ENCODE measurements at regions not wholly inside any gene's neighbourhood (a gene's known extent, or its start where the extent isn't known, plus 50 kb on each side); places are given as distances from the start of the nearest gene placed in this dataset.
A peak's percentile ranks its signal among the peaks of the same experiment; 100 is the strongest.

- H3K9me3 ChIP-seq, result no peaks in the 10 kb centered on the region
- no peak for DNase-seq
- H3K4me1 ChIP-seq, result no peaks in the 10 kb centered on the region
- H3K36me3 ChIP-seq, result no peaks in the 10 kb centered on the region
- no peak for TF ChIP-seq CTCF (IDR thresholded peaks at IDR 0.05)
- no peak for TF ChIP-seq POLR2A (IDR thresholded peaks at IDR 0.05)
- no peak overlapping the region for H3K27ac ChIP-seq
- no peaks in the 10 kb centered on the region for H3K27me3 ChIP-seq
- H3K4me3 ChIP-seq, result no peak overlapping the region
Measured at GRCh38 chr11:71150859-71151258, 101.5 kb downstream of the SHANK2 start.

- no peak overlapping the region for H3K4me3 ChIP-seq
Measured at GRCh38 chr11:71148716-71149115, 103.7 kb downstream of the SHANK2 start.

GRCh38 chr11:71147331-71147730, 105.0 kb downstream of the SHANK2 start:
- no peak overlapping the region for H3K27ac ChIP-seq
- DNase-seq, result no peak
- no peaks in the 10 kb centered on the region for H3K27me3 ChIP-seq
- no peak for TF ChIP-seq POLR2A (IDR thresholded peaks at IDR 0.05)
- no peak for TF ChIP-seq CTCF (IDR thresholded peaks at IDR 0.05)
- H3K9me3 ChIP-seq, result no peaks in the 10 kb centered on the region
- no peak overlapping the region for H3K4me3 ChIP-seq
- no peaks in the 10 kb centered on the region for H3K36me3 ChIP-seq
- H3K4me1 ChIP-seq, result no peaks in the 10 kb centered on the region

More at GRCh38 chr11:71148716-71149115, 103.7 kb downstream of the SHANK2 start:
- H3K4me1 ChIP-seq, result no peaks in the 10 kb centered on the region
- no peaks in the 10 kb centered on the region for H3K36me3 ChIP-seq
- H3K9me3 ChIP-seq, result no peaks in the 10 kb centered on the region
- DNase-seq, result no peak
- no peaks in the 10 kb centered on the region for H3K27me3 ChIP-seq
- no peak overlapping the region for H3K27ac ChIP-seq
- TF ChIP-seq POLR2A (IDR thresholded peaks at IDR 0.05) (no peak), CTCF (IDR thresholded peaks at IDR 0.05) (no peak)

- Histone ChIP-seq H3K27me3 (no peaks in the 10 kb centered on the region), H3K4me3 (no peak overlapping the region), H3K27ac (no peak overlapping the region), H3K36me3 (no peaks in the 10 kb centered on the region), H3K9me3 (no peaks in the 10 kb centered on the region), H3K4me1 (no peaks in the 10 kb centered on the region)
- no peak for DNase-seq
- TF ChIP-seq POLR2A (IDR thresholded peaks at IDR 0.05), result no peak
- TF ChIP-seq CTCF (IDR thresholded peaks at IDR 0.05), result no peak
Measured at GRCh38 chr11:71146846-71147245, 105.5 kb downstream of the SHANK2 start.

- peak in 1 of 3 donors; percentile 17 for DNase-seq
- no peaks in the 10 kb centered on the region for H3K36me3 ChIP-seq
- no peak overlapping the region for H3K4me3 ChIP-seq
- no peaks in the 10 kb centered on the region for H3K27me3 ChIP-seq
- H3K4me1 ChIP-seq, result no peaks in the 10 kb centered on the region
- H3K9me3 ChIP-seq, result no peaks in the 10 kb centered on the region
- TF ChIP-seq CTCF (IDR thresholded peaks at IDR 0.05) (no peak), POLR2A (IDR thresholded peaks at IDR 0.05) (no peak)
- H3K27ac ChIP-seq, result no peak overlapping the region
Measured at GRCh38 chr11:71145988-71146824, 106.2 kb downstream of the SHANK2 start.
